OCI-LY3 (cell line): ENCODE measurements at regions not wholly inside any gene's neighbourhood (a gene's known extent, or its start where the extent isn't known, plus 50 kb on each side); places are given as distances from the start of the nearest gene placed in this dataset.

Source experiments
- CTCF ChIP-seq: fragments of 200-600, 300-600 bp; sonication (generic); IDR thresholded peaks from 2 replicates; pipeline ENCODE4 v1.5.1; 2014; ENCODE audit warnings: antibody characterized with exemption, low read length, low read depth
- EZH2phosphoT487 ChIP-seq: fragments of 200-600 bp; shearing (Covaris generic); IDR thresholded peaks from 2 replicates; pipeline ENCODE4 v1.6.1; 2018; ENCODE audit warnings: antibody characterized with exemption, mixed run types, low read depth

GRCh38 chr3:81217101-81217500, 544.3 kb downstream of the GBE1 start:
- TF ChIP-seq CTCF, result no peak
- no peak for TF ChIP-seq EZH2phosphoT487
